CD4-positive, alpha-beta T cell treated with Interleukin-15 for 4 hours (primary cell): ENCODE measurements at regions not wholly inside any gene's neighbourhood (a gene's known extent, or its start where the extent isn't known, plus 50 kb on each side); places are given as distances from the start of the nearest gene placed in this dataset.

Experiments used
- DNase-seq: peaks from one replicate; pipeline ENCODE4 v3.0.0-alpha.2; 2020; ENCODE audit warnings: low spot score

DNA sequence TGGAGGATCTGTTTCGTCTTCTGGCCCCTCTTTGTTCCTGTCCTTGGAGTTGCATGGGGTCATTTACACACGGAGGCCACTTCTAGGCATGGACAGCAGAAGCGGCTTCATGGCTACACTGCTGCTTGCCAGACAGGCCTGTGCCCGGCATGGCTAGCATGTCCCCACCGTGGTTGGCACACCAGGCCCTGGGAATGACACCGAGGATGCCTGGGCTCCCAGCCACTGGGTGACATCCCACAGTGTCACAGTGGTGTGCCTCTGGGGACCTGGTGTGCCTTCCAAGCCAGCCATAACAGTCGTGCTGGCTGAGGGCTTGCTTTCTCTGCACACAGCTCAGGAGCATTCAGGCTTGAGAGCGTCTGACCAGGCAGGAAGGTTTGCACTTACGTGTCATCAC lies 910.1 kb downstream of the TBC1D22A start:
- no peak for DNase-seq

- DNase-seq, result no peak
These were observed 902.7 kb downstream of the TBC1D22A start for GRCh38 chr22:47665151-47665550.

GRCh38 chr22:47663615-47664605 lies 901.5 kb downstream of the TBC1D22A start:
- DNase-seq, result no peak

GRCh38 chr22:47659467-47660223 lies 897.2 kb downstream of the TBC1D22A start:
- no peak for DNase-seq

DNA sequence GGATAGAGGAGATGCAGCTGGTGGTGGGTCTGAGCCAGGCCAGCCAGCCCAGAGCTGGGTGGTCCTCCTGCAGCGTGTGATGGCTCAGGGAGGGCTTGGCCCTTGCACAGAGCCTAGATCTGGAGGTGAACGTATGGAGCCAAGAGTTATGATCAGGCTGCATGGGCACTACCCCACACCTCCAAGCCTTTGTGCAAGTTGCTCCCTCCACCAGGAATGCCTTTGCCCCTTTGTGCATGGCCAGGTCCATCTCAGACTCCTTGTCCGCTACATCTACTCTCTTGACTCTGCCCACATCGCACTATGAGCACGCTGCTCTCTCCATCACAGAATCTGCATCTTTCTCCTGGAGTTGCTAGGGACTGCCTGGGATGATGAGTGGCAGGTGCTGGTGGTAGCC lies 895.7 kb downstream of the TBC1D22A start:
- DNase-seq, result no peak

GRCh38 chr22:47657224-47657623 lies 894.8 kb downstream of the TBC1D22A start:
- DNase-seq, result no peak

DNA sequence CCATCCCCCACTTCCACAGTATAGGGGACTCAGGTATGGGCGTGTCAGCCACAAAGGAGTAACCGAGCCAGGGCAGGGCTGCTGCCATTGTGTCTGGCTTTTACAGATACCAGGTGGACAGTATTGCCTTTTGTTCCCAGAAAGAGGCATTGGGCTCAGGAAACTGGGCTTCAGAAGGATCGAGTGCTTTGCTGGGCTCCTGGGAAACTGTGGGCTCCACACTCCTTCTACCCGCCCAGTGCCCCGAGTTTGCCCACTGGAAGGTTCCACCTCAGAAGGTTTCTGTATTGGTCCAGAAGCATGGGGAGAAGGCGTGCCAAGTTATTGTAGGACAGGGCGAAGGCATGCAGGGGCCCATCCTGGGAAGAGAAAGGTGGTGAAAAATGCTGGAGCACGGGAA lies 894.4 kb downstream of the TBC1D22A start:
- no peak for DNase-seq

GRCh38 chr22:47655930-47656329 lies 893.5 kb downstream of the TBC1D22A start:
- no peak for DNase-seq

GRCh38 chr22:47654922-47655491 lies 892.6 kb downstream of the TBC1D22A start:
- no peak for DNase-seq

DNA sequence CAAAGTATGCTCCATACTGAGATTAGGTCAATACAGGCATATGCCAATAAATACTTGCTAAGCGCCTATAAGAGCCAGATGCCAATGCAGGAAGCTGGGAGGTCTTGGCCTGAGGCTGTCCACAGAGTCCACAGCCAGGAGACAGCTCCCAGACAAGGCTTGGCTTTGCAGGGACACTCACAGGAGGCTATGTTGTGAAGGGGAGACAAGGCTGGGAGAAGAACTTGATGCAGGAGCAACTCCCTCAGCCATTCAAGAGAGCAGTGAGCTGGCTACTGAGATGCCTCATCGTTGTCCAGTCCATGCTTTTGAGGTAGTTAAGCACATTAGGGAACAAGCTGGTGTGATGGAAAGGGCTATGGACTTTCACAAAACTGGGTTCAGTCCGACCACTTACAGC lies 891.5 kb downstream of the TBC1D22A start:
- DNase-seq, result no peak

GRCh38 chr22:47651216-47651987 lies 889.0 kb downstream of the TBC1D22A start:
- DNase-seq, result no peak

DNA sequence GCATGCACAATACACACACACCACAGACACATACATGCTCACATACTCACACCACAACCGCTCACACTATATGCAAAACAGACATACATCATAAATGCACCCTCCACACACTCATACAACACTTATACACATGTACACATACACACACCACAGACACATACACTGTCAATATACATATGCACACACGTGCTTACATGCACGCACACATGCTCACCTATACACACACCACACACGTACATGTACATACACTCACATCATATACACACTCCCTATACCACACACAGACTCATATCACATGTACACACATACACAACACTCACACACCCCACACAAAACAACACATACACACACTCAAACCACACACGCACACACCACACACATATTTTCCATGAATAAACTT lies 885.3 kb downstream of the TBC1D22A start:
- no peak for DNase-seq

- DNase-seq, result no peak
These were observed 884.7 kb downstream of the TBC1D22A start for GRCh38 chr22:47647181-47647580.

GRCh38 chr22:47645923-47646322 lies 883.5 kb downstream of the TBC1D22A start:
- no peak for DNase-seq

GRCh38 chr22:47645450-47645914 lies 883.0 kb downstream of the TBC1D22A start:
- DNase-seq, result no peak

- no peak for DNase-seq
These were observed 871.9 kb downstream of the TBC1D22A start for GRCh38 chr22:47634347-47634746.

DNA sequence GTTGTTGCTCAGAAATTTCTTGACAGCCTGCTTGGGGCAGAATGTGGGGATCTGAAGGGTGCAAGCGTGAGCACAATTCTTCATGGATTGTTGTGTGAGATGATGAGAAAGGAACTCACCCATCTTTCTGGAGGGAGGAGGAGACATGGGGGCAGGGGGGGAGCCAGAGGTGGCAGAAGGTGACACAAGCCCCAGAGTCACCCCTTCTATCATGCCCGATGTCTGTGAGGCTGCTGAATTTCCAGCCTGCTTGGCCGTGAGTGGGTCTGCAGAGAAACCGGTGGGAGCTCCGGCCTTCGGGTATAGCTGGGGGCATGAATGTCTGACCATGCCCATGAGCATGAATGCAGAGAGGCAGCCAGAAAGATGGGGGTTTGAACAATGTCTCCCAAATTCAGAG lies 870.7 kb downstream of the TBC1D22A start:
- DNase-seq, result no peak

DNA sequence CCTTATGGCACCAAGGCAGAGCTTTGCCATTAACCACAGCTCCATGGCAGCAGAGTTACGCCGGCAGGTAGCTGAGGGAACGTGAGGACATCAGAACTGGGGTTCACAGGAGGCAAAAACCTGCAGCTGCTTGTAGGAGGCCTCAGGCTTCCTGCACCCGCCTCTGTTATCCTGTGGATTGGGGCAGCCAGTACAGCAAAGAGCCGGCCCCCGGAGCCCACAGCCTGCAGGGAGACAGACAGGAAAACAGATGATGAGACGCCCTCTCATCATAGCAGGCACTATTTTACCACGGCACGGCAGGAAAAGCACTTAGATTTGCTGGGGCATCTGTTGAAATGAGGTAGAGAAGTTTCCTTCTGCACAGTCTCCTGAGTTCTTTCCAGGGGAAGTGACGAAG lies 870.3 kb downstream of the TBC1D22A start:
- DNase-seq, result no peak

- DNase-seq, result no peak
These were observed 869.2 kb downstream of the TBC1D22A start for GRCh38 chr22:47631571-47632102.

DNA sequence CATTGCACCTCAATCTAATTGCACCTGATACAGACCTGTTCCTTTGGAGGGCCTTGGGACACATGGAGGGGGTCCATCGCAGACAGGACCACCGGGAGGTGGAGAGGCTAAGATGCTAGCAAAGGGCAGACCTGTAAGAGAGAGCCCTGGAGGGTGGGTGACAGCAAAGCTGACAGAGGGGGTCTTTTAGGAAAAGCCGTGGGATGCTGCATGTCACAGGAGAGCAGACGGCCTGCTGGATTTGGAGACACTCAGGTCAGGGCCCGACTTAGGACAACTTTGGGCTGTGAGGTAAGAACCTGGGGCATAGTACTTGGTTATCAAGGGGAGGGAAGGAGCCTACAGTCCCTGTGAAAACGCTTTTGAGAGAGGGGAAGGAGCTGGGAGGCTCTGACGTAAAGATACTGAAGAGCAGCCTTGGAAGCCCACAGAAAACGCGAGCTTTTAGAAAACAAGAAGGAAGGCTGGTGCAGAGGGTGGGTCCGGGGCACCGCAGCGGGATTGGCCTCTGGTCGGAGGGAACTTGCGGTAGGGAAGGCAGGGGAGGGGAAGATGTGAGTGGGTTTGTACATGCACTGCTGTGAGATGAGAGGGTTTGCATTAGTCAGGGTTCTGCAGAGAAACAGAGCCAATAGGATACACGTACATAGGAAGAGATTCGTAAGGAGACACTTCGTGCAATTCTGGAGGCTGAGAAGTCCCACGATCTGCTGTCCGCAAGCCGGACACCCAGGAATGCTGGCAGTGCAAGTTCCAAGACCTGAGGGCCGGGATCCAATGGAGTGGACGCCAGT lies 868.5 kb downstream of the TBC1D22A start:
- DNase-seq, result no peak
